Loucy (cell line): ENCODE measurements at regions not wholly inside any gene's neighbourhood (a gene's known extent, or its start where the extent isn't known, plus 50 kb on each side); places are given as distances from the start of the nearest gene placed in this dataset.

Experiments
- EZH2phosphoT487 ChIP-seq: fragments of 200-600 bp; IDR thresholded peaks from 2 replicates; pipeline ENCODE4 v1.6.1; 2018; ENCODE audit warnings: antibody characterized with exemption, mild to moderate bottlenecking, moderate library complexity, borderline replicate concordance
- TF ChIP-seq, protein P1 (sequence below): fragments of 200-600 bp; sonication (generic); conservative IDR thresholded peaks from 2 replicates; pipeline ENCODE4 v1.5.1; 2014; ENCODE audit warnings: mild to moderate bottlenecking, antibody characterized with exemption, low read length

DNA sequence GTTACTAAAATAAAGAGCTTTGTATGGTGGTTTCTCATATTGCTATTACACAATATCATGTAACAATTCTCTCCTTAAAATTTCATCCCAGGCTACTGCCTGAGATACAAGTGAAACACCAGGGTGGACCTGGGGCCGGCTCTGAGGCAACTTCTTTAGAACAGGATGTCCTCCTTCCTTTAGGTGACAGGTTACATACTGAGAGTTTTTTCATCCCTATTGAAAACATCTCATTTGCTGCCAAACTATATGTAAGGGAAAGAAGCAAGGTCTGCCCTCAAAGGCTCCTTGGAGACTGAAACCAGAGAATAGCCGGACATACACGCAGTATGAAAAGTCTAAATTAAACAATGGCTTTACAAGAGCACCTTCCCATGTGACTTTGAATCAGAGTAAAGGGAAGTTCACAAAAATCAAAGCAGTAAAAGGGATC lies 139.9 kb downstream of the DUSP6 start:
- TF ChIP-seq, protein P1, sequence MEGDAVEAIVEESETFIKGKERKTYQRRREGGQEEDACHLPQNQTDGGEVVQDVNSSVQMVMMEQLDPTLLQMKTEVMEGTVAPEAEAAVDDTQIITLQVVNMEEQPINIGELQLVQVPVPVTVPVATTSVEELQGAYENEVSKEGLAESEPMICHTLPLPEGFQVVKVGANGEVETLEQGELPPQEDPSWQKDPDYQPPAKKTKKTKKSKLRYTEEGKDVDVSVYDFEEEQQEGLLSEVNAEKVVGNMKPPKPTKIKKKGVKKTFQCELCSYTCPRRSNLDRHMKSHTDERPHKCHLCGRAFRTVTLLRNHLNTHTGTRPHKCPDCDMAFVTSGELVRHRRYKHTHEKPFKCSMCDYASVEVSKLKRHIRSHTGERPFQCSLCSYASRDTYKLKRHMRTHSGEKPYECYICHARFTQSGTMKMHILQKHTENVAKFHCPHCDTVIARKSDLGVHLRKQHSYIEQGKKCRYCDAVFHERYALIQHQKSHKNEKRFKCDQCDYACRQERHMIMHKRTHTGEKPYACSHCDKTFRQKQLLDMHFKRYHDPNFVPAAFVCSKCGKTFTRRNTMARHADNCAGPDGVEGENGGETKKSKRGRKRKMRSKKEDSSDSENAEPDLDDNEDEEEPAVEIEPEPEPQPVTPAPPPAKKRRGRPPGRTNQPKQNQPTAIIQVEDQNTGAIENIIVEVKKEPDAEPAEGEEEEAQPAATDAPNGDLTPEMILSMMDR: no peak
- TF ChIP-seq EZH2phosphoT487: no peak
